Cardiac muscle cell (in vitro differentiated cells and primary cell): ENCODE measurements at regions not wholly inside any gene's neighbourhood (a gene's known extent, or its start where the extent isn't known, plus 50 kb on each side); places are given as distances from the start of the nearest gene placed in this dataset.

ENCODE experiments used
- DNase-seq, 2 donors: peaks; one replicate each; pipeline versions ENCODE4 v3.0.0 to v3.0.0-alpha.2; 2010 to 2017; ENCODE audit warnings: low read depth in 1 of 2, low spot score in 1 of 2
- H3K27ac ChIP-seq: fragments of 200-600 bp; sonication (generic); 2 replicates; pipeline ENCODE4 v1.5.1; 2016
- H3K27me3 ChIP-seq: fragments of 200-600 bp; sonication (generic); 2 replicates; pipeline ENCODE4 v1.6.0; 2016; ENCODE audit warnings: control low read depth
- H3K36me3 ChIP-seq: fragments of 200-600 bp; sonication (generic); 2 replicates; pipeline ENCODE4 v1.5.1; 2016; ENCODE audit warnings: control low read depth
- H3K4me1 ChIP-seq: fragments of 200-600 bp; sonication (generic); 2 replicates; pipeline ENCODE4 v1.8.1; 2017; ENCODE audit warnings: low read depth, mild to moderate bottlenecking, mixed run types
- H3K4me3 ChIP-seq: fragments of 200-600 bp; sonication (generic); 2 replicates; pipeline ENCODE4 v1.5.1; 2016; ENCODE audit warnings: mild to moderate bottlenecking
- H3K9me3 ChIP-seq: fragments of 200-600 bp; sonication (generic); 2 replicates; pipeline ENCODE4 v1.5.1; 2017; ENCODE audit warnings: low read depth, mild to moderate bottlenecking, control low read depth
- TF ChIP-seq, protein P1 (sequence below): IDR thresholded peaks from 2 replicates; pipeline ENCODE4 v1.5.1; 2012; ENCODE audit warnings: low read depth, mild to moderate bottlenecking, low read length

DNA sequence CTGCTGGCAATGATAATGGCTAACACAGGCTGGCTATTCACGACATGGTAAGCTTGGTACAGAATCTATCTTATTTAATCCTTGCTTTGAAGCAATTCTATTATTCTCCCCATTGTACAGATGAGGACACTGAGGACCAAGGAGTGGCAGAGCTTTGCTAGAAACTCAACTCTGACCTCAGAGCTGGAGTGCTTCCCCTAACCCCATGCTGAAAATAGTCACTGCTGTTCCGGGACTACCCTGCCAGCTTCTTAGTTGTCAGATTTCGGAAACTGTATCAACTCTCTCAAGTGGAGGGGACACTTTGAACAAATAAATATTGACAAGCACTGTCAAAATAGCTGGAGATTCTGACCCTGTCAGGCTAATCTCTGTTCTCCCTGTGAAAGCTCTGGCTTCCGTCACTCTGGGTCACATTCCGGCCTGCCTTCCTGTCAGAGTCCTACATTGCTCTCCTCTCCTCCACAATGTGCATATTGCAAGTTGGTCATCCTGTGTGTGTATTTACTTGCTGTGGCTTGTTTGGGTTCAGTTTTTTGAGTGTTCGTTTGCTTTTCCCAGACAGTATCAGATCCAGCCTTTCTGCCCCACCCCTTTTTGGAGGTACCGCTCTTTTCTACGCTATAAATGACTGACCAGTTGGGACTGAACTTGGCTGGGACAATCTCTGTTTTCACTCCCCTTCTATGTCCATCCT lies 134.3 kb upstream of the MAP1B start:
- H3K27ac ChIP-seq: peak overlapping the region; percentile 73
- H3K27me3 ChIP-seq: no peaks in the 10 kb centered on the region
- no peaks in the 10 kb centered on the region for H3K36me3 ChIP-seq
- TF ChIP-seq, protein P1, sequence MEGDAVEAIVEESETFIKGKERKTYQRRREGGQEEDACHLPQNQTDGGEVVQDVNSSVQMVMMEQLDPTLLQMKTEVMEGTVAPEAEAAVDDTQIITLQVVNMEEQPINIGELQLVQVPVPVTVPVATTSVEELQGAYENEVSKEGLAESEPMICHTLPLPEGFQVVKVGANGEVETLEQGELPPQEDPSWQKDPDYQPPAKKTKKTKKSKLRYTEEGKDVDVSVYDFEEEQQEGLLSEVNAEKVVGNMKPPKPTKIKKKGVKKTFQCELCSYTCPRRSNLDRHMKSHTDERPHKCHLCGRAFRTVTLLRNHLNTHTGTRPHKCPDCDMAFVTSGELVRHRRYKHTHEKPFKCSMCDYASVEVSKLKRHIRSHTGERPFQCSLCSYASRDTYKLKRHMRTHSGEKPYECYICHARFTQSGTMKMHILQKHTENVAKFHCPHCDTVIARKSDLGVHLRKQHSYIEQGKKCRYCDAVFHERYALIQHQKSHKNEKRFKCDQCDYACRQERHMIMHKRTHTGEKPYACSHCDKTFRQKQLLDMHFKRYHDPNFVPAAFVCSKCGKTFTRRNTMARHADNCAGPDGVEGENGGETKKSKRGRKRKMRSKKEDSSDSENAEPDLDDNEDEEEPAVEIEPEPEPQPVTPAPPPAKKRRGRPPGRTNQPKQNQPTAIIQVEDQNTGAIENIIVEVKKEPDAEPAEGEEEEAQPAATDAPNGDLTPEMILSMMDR: no peak
- no peaks in the 10 kb centered on the region for H3K9me3 ChIP-seq
- H3K4me3 ChIP-seq: no peak overlapping the region
- peak in 1 of 2 donors; percentile 67 for DNase-seq
- peaks cover 12% of the 10 kb centered on the region for H3K4me1 ChIP-seq

DNA sequence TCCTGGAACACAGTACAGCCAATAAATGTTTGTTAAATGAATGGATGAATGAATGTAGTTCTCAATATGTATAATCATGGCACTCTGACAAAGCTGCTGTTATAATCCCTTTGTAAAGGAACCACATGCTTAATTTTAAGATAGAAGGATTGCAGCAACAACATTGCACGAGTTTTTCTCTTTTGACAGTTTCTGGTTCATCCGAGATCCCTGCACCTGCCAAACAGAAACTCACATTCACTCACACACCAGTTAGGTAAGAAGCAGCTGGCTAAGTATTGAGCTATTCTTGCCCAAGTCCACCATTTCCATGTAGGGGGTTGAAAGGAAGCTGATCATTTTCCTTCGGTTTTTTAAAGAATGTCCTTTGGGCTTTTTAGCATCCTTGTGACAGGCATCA lies 133.7 kb upstream of the MAP1B start:
- H3K4me3 ChIP-seq: no peak overlapping the region
- no peak for DNase-seq
- TF ChIP-seq, protein P1: no peak
- H3K36me3 ChIP-seq: no peaks in the 10 kb centered on the region
- no peaks in the 10 kb centered on the region for H3K27me3 ChIP-seq
- peaks cover 12% of the 10 kb centered on the region for H3K4me1 ChIP-seq
- H3K9me3 ChIP-seq: no peaks in the 10 kb centered on the region
- peak overlapping the region; percentile 73 for H3K27ac ChIP-seq

DNA sequence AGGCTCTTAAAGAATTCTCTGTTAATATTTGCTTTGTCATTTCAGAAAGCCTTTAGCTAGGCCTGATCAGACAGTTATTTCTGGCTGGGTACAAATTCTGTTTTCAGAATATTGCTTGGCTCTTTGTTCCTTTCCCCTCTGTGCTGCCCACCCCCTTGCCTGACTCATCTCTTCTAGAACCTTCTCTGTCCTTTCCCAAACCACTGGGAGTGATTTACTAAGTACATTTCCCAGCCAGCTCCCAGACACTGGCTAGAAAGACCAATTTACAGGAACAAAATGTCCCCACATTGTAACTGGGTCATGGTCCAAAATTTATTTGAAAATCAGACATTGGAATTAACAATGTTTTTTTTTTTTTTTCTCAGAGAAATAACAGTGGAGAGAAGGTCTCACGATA lies 133.1 kb upstream of the MAP1B start:
- H3K9me3 ChIP-seq: no peaks in the 10 kb centered on the region
- H3K4me1 ChIP-seq: peaks cover 12% of the 10 kb centered on the region
- H3K27me3 ChIP-seq: no peaks in the 10 kb centered on the region
- TF ChIP-seq, protein P1: no peak
- H3K36me3 ChIP-seq: no peaks in the 10 kb centered on the region
- peak in 1 of 2 donors; percentile 36 for DNase-seq
- peak overlapping the region; percentile 73 for H3K27ac ChIP-seq
- H3K4me3 ChIP-seq: no peak overlapping the region

DNA sequence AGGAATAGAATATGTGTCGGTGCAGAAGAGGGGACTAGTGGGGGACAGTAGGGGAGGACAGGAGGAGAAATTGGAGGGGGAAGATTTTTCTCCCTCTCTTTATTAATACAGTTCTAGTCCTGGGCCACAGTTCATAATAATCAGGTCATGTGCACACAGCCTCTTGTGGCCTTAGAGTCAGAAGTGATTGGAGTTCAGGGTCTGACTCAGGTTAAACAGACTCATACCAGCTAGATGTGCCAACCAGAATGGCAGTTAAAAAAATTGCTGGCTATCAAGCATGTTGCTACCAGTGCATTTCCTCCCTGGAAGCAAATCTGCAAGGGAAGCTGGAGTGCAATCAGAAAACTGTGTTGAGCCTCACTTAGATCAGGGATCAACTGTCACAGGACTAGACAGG lies 132.7 kb upstream of the MAP1B start:
- no peaks in the 10 kb centered on the region for H3K27me3 ChIP-seq
- no peak overlapping the region for H3K4me3 ChIP-seq
- no peak for DNase-seq
- peaks cover 12% of the 10 kb centered on the region for H3K4me1 ChIP-seq
- no peaks in the 10 kb centered on the region for H3K9me3 ChIP-seq
- H3K27ac ChIP-seq: no peak overlapping the region
- TF ChIP-seq, protein P1: no peak
- H3K36me3 ChIP-seq: no peaks in the 10 kb centered on the region

DNA sequence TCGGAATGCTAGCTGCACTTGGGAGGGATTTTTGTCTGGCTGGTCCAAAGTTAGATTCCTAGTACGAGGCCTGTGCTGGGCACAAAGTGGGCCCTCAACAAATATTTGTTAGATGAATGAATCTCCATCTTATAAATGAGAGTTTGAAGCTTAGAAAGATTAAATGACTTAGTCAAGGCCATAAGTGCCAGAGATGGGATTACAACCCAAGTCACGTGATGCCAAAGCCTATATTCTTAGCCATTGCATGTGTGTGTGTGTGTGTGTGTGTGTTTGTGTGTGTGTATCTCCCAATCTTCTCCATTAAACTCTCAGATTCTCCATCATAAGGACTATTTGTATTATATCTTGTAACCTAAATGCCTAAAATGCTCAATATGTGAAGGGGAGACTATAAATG lies 130.8 kb upstream of the MAP1B start:
- Histone ChIP-seq H3K9me3 (no peaks in the 10 kb centered on the region), H3K27me3 (no peaks in the 10 kb centered on the region), H3K27ac (no peak overlapping the region), H3K36me3 (no peaks in the 10 kb centered on the region), H3K4me3 (no peak overlapping the region), H3K4me1 (peaks cover 12% of the 10 kb centered on the region)
- TF ChIP-seq, protein P1: no peak
- DNase-seq: no peak
